ENCODE measurements at regions not wholly inside any gene's neighbourhood (a gene's known extent, or its start where the extent isn't known, plus 50 kb on each side); places are given as distances from the start of the nearest gene placed in this dataset.

GRCh38 chr1:8261398-8261762 lies 56.5 kb upstream of the SLC45A1 start:
- Histone ChIP-seq H4K20me1 (ENCODE audit: low read depth, low read length) (no peaks in the 10 kb centered on the region), H3K27me3 (ENCODE audit: low read length) (no peaks in the 10 kb centered on the region), H3K9ac (ENCODE audit: low read length) (no peak overlapping the region), H3K79me2 (ENCODE audit: insufficient read depth, low read length) (no peaks in the 10 kb centered on the region), H3K36me3 (ENCODE audit: low read length) (no peaks in the 10 kb centered on the region), H3K4me2 (ENCODE audit: low read depth, low read length, poor library complexity, severe bottlenecking) (no peak overlapping the region), H3K9me3 (ENCODE audit: insufficient read depth, low read length) (no peaks in the 10 kb centered on the region), H3K9me2 (replicated peaks; ENCODE audit: insufficient read depth, low read length) (no peaks in the 10 kb centered on the region), H2AFZ (ENCODE audit: low read depth, low read length, severe bottlenecking) (no peak overlapping the region), H3K4me3 (ENCODE audit: insufficient read depth, low read length, poor library complexity, severe bottlenecking) (no peak overlapping the region), H3K27ac (ENCODE audit: low read depth, low read length) (no peak overlapping the region), H3F3A (ENCODE audit: insufficient read depth) (no peaks in the 10 kb centered on the region)
- TF ChIP-seq EZH2phosphoT487 (conservative IDR thresholded peaks at IDR 0.05; ENCODE audit: low read length), result no peak
- TF ChIP-seq, protein P1, sequence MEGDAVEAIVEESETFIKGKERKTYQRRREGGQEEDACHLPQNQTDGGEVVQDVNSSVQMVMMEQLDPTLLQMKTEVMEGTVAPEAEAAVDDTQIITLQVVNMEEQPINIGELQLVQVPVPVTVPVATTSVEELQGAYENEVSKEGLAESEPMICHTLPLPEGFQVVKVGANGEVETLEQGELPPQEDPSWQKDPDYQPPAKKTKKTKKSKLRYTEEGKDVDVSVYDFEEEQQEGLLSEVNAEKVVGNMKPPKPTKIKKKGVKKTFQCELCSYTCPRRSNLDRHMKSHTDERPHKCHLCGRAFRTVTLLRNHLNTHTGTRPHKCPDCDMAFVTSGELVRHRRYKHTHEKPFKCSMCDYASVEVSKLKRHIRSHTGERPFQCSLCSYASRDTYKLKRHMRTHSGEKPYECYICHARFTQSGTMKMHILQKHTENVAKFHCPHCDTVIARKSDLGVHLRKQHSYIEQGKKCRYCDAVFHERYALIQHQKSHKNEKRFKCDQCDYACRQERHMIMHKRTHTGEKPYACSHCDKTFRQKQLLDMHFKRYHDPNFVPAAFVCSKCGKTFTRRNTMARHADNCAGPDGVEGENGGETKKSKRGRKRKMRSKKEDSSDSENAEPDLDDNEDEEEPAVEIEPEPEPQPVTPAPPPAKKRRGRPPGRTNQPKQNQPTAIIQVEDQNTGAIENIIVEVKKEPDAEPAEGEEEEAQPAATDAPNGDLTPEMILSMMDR (IDR thresholded peaks at IDR 0.05; ENCODE audit: insufficient read depth, low read length, poor library complexity, severe bottlenecking), result no peak

DNA sequence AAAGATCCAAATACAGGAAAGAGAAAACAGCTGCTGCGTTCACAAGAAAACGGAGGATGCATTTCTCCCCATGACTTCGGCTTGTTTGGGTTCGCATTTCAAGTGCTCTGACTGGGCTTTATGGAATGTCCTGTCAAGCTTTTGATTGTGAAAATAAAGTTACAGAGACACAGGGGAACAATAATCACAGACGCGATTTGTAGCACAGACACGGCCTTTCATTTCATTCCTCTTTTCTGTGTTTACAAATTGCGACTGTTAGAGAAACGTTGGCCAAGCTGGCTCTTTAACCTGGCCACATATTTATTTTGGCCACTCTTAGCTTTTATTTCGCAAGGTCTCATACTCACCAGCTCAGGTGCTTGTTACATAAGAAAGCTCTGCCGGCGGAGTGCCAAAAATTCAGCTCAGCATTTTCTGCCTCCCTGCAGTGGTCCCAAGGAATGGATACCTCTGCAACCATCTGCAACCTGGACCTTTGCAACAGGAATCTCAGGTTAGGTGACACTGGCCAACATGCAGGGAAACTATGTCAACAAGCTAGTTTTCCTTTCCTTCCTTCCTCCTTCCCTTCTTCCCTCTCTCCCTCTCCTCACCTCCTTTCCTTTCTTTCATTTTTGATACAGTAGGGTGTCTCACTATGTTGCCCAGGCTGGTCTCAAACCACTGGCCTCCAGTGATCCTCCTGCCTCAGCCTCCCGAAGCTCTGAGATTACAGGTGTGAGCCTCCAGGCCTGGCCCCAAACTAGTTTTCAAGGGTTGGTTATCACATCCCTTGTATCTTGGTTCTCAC lies 58.2 kb upstream of the SLC45A1 start:
- Histone ChIP-seq H4K20me1 (ENCODE audit: low read depth, low read length) (no peaks in the 10 kb centered on the region), H3K27ac (ENCODE audit: low read depth, low read length) (no peak overlapping the region), H3K9me2 (replicated peaks; ENCODE audit: insufficient read depth, low read length) (no peaks in the 10 kb centered on the region), H2AFZ (ENCODE audit: low read depth, low read length, severe bottlenecking) (no peak overlapping the region), H3F3A (ENCODE audit: insufficient read depth) (no peaks in the 10 kb centered on the region), H3K79me2 (ENCODE audit: insufficient read depth, low read length) (no peaks in the 10 kb centered on the region), H3K9ac (ENCODE audit: low read length) (no peak overlapping the region), H3K36me3 (ENCODE audit: low read length) (no peaks in the 10 kb centered on the region), H3K4me2 (ENCODE audit: low read depth, low read length, poor library complexity, severe bottlenecking) (no peak overlapping the region), H3K27me3 (ENCODE audit: low read length) (no peaks in the 10 kb centered on the region), H3K4me3 (ENCODE audit: insufficient read depth, low read length, poor library complexity, severe bottlenecking) (no peak overlapping the region), H3K9me3 (ENCODE audit: insufficient read depth, low read length) (no peaks in the 10 kb centered on the region)
- no peak for TF ChIP-seq EZH2phosphoT487 (conservative IDR thresholded peaks at IDR 0.05; ENCODE audit: low read length)
- TF ChIP-seq, protein P1 (IDR thresholded peaks at IDR 0.05; ENCODE audit: insufficient read depth, low read length, poor library complexity, severe bottlenecking), result no peak

DNA sequence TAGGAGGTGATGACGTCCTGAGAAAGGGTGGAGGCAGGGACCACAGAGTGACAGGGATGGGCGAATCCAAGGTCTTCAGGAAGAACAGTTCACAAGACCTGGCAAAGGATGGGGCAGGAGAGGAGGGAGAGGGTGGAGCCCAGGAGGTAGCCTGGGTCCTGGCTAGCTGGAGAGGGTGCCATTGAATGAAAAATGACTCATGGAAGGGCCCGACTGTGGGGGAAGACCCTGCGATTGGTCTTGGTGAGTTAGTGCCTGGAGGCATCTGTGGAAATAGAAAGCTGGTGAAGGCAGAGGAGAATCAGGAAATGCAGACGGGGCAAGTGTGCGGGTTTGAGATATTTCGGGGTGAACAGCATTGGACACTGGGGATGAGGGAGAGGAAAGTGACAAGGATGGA lies 60.3 kb upstream of the SLC45A1 start:
- Histone ChIP-seq H3K36me3 (ENCODE audit: low read length) (no peaks in the 10 kb centered on the region), H3K79me2 (ENCODE audit: insufficient read depth, low read length) (no peaks in the 10 kb centered on the region), H3K9me3 (ENCODE audit: insufficient read depth, low read length) (no peaks in the 10 kb centered on the region), H3K27ac (ENCODE audit: low read depth, low read length) (no peak overlapping the region), H3K27me3 (ENCODE audit: low read length) (no peaks in the 10 kb centered on the region), H2AFZ (ENCODE audit: low read depth, low read length, severe bottlenecking) (no peak overlapping the region), H3K4me3 (ENCODE audit: insufficient read depth, low read length, poor library complexity, severe bottlenecking) (no peak overlapping the region), H3K9me2 (replicated peaks; ENCODE audit: insufficient read depth, low read length) (no peaks in the 10 kb centered on the region), H3K9ac (ENCODE audit: low read length) (no peak overlapping the region), H3K4me2 (ENCODE audit: low read depth, low read length, poor library complexity, severe bottlenecking) (no peak overlapping the region), H4K20me1 (ENCODE audit: low read depth, low read length) (no peaks in the 10 kb centered on the region), H3F3A (ENCODE audit: insufficient read depth) (no peaks in the 10 kb centered on the region)
- TF ChIP-seq EZH2phosphoT487 (conservative IDR thresholded peaks at IDR 0.05; ENCODE audit: low read length), result no peak
- TF ChIP-seq, protein P1 (IDR thresholded peaks at IDR 0.05; ENCODE audit: insufficient read depth, low read length, poor library complexity, severe bottlenecking), result no peak
